GM12875 (cell line): ENCODE measurements at regions not wholly inside any gene's neighbourhood (a gene's known extent, or its start where the extent isn't known, plus 50 kb on each side); places are given as distances from the start of the nearest gene placed in this dataset.

ENCODE experiments used
- H3K4me3 ChIP-seq: one replicate; pipeline ENCODE4 v1.5.1; 2011; ENCODE audit warnings: low read depth, low read length, control low read depth
- TF ChIP-seq, protein P1 (sequence below): IDR thresholded peaks from 2 replicates; pipeline ENCODE4 v1.5.1; 2011; ENCODE audit warnings: low read depth, mild to moderate bottlenecking, control low read depth, inconsistent platforms, low read length, moderate library complexity, borderline replicate concordance; ENCODE audit not compliant: insufficient read depth

GRCh38 chr1:60224523-60224922 is 151.0 kb upstream of the C1orf87 start:
- TF ChIP-seq, protein P1, sequence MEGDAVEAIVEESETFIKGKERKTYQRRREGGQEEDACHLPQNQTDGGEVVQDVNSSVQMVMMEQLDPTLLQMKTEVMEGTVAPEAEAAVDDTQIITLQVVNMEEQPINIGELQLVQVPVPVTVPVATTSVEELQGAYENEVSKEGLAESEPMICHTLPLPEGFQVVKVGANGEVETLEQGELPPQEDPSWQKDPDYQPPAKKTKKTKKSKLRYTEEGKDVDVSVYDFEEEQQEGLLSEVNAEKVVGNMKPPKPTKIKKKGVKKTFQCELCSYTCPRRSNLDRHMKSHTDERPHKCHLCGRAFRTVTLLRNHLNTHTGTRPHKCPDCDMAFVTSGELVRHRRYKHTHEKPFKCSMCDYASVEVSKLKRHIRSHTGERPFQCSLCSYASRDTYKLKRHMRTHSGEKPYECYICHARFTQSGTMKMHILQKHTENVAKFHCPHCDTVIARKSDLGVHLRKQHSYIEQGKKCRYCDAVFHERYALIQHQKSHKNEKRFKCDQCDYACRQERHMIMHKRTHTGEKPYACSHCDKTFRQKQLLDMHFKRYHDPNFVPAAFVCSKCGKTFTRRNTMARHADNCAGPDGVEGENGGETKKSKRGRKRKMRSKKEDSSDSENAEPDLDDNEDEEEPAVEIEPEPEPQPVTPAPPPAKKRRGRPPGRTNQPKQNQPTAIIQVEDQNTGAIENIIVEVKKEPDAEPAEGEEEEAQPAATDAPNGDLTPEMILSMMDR: no peak

GRCh38 chr1:60223158-60223557 is 149.6 kb upstream of the C1orf87 start:
- TF ChIP-seq, protein P1: no peak
- H3K4me3 ChIP-seq: no peak overlapping the region

More at GRCh38 chr1:60224523-60224922, 151.0 kb upstream of the C1orf87 start:
- H3K4me3 ChIP-seq: no peak overlapping the region

DNA sequence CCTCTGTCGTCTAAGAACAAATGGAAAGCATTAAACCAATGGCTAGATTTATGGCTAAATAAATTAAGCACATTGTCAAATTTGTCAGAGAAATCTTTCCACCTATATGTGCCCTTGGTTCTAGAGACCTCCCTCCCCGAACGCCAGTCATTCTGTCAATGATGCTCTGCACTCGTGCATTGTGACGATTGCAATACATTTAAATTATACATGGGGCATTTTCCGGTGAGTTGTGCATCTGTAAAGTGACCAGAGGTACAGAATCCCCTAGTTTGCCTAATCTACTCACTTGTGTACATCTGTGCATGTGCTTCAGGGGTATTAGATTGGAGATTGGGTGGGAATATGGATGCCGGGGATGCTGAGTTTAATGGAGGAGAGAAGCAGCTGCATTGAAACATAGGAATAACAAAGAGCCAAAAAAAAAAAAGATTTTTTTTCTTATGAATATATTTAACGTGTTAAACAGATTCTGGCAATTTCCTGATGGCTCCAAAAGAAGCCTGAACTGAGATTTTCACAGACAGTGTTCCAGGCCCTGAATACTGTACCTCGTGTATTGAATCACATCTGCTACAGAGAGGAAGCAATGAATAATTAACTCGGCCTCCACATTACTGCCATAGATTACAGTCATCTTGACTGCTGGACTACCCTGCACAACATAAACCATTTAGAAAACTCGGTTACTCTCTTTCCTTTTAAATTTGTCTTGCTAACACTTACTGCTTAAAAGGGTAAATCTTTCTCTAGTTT is 149.0 kb upstream of the C1orf87 start:
- TF ChIP-seq, protein P1: no peak
- no peak overlapping the region for H3K4me3 ChIP-seq

GRCh38 chr1:60213253-60213652 is 139.7 kb upstream of the C1orf87 start:
- TF ChIP-seq, protein P1: no peak

GRCh38 chr1:60196026-60196425 is 122.5 kb upstream of the C1orf87 start:
- TF ChIP-seq, protein P1: no peak
- H3K4me3 ChIP-seq: no peak overlapping the region

More at GRCh38 chr1:60213253-60213652, 139.7 kb upstream of the C1orf87 start:
- H3K4me3 ChIP-seq: no peak overlapping the region

DNA sequence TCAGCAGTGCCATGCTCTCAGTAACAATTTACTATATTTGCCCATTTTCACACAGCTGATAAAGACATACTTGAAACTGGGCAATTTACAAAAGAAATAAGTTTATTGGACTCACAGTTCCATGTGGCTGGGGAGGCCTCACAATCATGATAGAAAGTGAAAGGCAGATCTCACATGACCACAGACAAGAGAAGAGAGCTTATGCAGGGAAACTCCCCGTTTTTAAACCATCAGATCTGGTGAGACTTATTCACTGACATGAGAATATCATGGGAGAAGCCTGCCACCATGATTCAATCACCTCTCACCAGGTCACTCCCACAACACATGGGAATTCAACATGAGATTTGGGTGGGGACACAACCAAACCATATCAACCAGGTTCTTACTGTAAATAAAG is 112.1 kb upstream of the C1orf87 start:
- no peak overlapping the region for H3K4me3 ChIP-seq
- TF ChIP-seq, protein P1: no peak

DNA sequence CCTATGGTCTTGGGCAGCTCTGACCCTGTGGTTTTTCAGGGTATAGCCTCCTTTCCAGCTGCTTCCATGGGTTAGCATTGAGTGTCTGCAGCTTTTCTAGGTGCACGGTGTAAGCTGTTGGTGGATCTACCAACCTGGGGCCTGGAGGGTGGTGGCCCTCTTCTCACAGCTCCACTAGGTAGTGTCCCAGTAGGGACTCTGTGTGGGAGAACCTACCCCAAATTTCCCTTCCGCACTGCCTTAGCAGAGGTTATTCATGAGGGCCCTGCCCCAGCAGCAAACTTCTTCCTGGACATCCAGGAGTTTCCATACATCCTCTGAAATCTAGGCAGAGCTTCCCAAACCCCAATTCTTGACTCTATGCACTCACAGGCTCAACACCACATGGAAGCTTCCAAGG is 111.0 kb upstream of the C1orf87 start:
- H3K4me3 ChIP-seq: no peak overlapping the region
- TF ChIP-seq, protein P1: no peak
